Hepatocyte (in vitro differentiated cells): ENCODE measurements at regions not wholly inside any gene's neighbourhood (a gene's known extent, or its start where the extent isn't known, plus 50 kb on each side); places are given as distances from the start of the nearest gene placed in this dataset.

Source experiments
- DNase-seq: peaks from one replicate; pipeline ENCODE4 v3.0.0-alpha.2; 2016; ENCODE audit warnings: low spot score
- H2AFZ ChIP-seq: fragments of 200-600 bp; sonication (generic); 2 replicates; pipeline ENCODE4 v1.6.0; 2016; ENCODE audit warnings: antibody characterized with exemption, mild to moderate bottlenecking
- H3K27ac ChIP-seq: fragments of 200-600 bp; sonication (generic); 2 replicates; pipeline ENCODE4 v1.5.1; 2016; ENCODE audit warnings: mild to moderate bottlenecking
- H3K27me3 ChIP-seq: fragments of 200-600 bp; sonication (generic); 2 replicates; pipeline ENCODE4 v1.6.1; 2016
- H3K36me3 ChIP-seq: fragments of 200-600 bp; sonication (generic); replicated peaks from 2 replicates; pipeline ENCODE4 v1.5.1; 2016; ENCODE audit warnings: low read depth; ENCODE audit not compliant: insufficient read depth
- H3K4me1 ChIP-seq: fragments of 200-600 bp; sonication (generic); 2 replicates; pipeline ENCODE4 v1.5.1; 2016; ENCODE audit warnings: mild to moderate bottlenecking, moderate library complexity; ENCODE audit not compliant: insufficient read depth
- H3K4me2 ChIP-seq: fragments of 200-600 bp; sonication (generic); 2 replicates; pipeline ENCODE4 v1.6.0; 2016
- H3K4me3 ChIP-seq: fragments of 200-600 bp; sonication (generic); 2 replicates; pipeline ENCODE4 v1.5.1; 2016; ENCODE audit warnings: mild to moderate bottlenecking
- H3K79me2 ChIP-seq: fragments of 200-600 bp; sonication (generic); 2 replicates; pipeline ENCODE4 v1.6.0; 2017; ENCODE audit warnings: mild to moderate bottlenecking
- H3K9me2 ChIP-seq: fragments of 200-600 bp; sonication (generic); replicated peaks from 2 replicates; pipeline ENCODE4 v1.6.0; 2017; ENCODE audit warnings: mild to moderate bottlenecking; ENCODE audit not compliant: insufficient read depth
- H3K9me3 ChIP-seq: fragments of 200-600 bp; sonication (generic); 2 replicates; pipeline ENCODE4 v1.5.1; 2016; ENCODE audit warnings: low read depth, mild to moderate bottlenecking
- H4K20me1 ChIP-seq: fragments of 200-600 bp; sonication (generic); 2 replicates; pipeline ENCODE4 v1.6.0; 2016; ENCODE audit warnings: mild to moderate bottlenecking; ENCODE audit not compliant: insufficient read depth, poor library complexity, severe bottlenecking
- EZH2 ChIP-seq: fragments of 200-600 bp; sonication (generic); IDR thresholded peaks from 2 replicates; pipeline ENCODE4 v1.6.1; 2016; ENCODE audit warnings: antibody characterized with exemption, mild to moderate bottlenecking, borderline replicate concordance
- EZH2phosphoT487 ChIP-seq: fragments of 200-600 bp; sonication (generic); IDR thresholded peaks from one replicate; pipeline ENCODE4 v1.6.1; 2018; ENCODE audit warnings: antibody characterized with exemption, mild to moderate bottlenecking, low read depth, moderate library complexity; ENCODE audit not compliant: unreplicated experiment, severe bottlenecking
- WGBS: methylation state at CpG from one replicate; pipeline ENCODE4 v1.1.6; 2016; ENCODE audit warnings: low lambda C conversion rate; ENCODE audit errors: missing lambda C conversion rate; 5-methylcytosine and 5-hydroxymethylcytosine counted together
- TF ChIP-seq, protein P1 (sequence below): fragments of 200-600 bp; sonication (generic); IDR thresholded peaks from 2 replicates; pipeline ENCODE4 v1.5.1; 2016; ENCODE audit warnings: antibody characterized with exemption, mild to moderate bottlenecking; ENCODE audit not compliant: poor library complexity

DNA sequence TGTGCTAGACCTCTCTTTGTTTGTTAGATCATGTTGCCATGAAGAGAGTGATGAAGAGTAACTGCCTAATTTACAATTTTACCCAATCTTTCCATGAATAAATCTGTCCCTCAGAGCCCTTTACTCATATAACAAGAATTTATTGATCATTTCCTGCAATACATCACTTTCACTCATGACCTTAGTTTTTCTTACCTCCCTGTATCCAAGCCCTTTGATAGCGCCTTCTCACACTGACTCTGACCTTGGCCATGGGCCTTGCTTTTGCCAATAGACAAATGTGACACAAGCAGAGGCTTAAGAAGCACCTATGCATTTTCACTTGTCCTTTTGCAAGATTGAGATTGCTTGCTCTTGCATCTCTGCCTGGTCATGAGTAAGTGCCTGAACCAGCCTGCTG is 288.1 kb downstream of the NNT start:
- 100% methylated on average over 1 of the region's 1 CpG for WGBS
- Histone ChIP-seq H3K4me2 (no peak overlapping the region), H3K4me1 (peaks cover 10% of the 10 kb centered on the region), H3K79me2 (no peaks in the 10 kb centered on the region), H3K9me3 (no peaks in the 10 kb centered on the region), H3K4me3 (no peak overlapping the region), H3K9me2 (no peaks in the 10 kb centered on the region), H4K20me1 (no peaks in the 10 kb centered on the region), H3K36me3 (no peaks in the 10 kb centered on the region), H3K27ac (no peak overlapping the region), H3K27me3 (no peaks in the 10 kb centered on the region), H2AFZ (no peak overlapping the region)
- DNase-seq, result no peak
- TF ChIP-seq EZH2, result no peak
- TF ChIP-seq, protein P1, sequence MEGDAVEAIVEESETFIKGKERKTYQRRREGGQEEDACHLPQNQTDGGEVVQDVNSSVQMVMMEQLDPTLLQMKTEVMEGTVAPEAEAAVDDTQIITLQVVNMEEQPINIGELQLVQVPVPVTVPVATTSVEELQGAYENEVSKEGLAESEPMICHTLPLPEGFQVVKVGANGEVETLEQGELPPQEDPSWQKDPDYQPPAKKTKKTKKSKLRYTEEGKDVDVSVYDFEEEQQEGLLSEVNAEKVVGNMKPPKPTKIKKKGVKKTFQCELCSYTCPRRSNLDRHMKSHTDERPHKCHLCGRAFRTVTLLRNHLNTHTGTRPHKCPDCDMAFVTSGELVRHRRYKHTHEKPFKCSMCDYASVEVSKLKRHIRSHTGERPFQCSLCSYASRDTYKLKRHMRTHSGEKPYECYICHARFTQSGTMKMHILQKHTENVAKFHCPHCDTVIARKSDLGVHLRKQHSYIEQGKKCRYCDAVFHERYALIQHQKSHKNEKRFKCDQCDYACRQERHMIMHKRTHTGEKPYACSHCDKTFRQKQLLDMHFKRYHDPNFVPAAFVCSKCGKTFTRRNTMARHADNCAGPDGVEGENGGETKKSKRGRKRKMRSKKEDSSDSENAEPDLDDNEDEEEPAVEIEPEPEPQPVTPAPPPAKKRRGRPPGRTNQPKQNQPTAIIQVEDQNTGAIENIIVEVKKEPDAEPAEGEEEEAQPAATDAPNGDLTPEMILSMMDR, result no peak
- TF ChIP-seq EZH2phosphoT487, result no peak

DNA sequence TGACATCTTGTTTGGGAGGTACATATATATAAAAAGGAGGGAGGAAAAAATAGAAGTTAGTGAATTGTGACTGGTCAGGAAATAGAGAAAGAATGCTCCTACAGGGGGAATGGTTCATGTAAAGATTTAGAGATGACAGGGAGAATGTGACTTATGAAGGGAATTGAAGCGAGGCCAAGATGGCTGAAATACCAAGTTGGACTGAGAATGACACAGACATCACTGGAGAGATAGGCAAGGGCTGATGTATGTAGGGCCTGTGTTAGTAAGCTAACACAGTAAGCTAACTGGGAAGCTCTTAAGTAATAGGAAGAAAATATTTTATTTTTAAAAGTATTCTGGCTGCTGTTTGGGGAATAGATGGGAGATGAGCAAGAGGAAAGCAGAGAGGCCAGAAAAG is 286.3 kb downstream of the NNT start:
- Histone ChIP-seq H3K4me2 (no peak overlapping the region), H3K9me2 (no peaks in the 10 kb centered on the region), H3K27ac (peak overlapping the region; percentile 62), H3K79me2 (no peaks in the 10 kb centered on the region), H3K27me3 (no peaks in the 10 kb centered on the region), H2AFZ (no peak overlapping the region), H3K9me3 (no peaks in the 10 kb centered on the region), H3K4me1 (peaks cover 3% of the 10 kb centered on the region), H4K20me1 (no peaks in the 10 kb centered on the region), H3K36me3 (no peaks in the 10 kb centered on the region), H3K4me3 (no peak overlapping the region)
- DNase-seq, result peak; percentile 43
- WGBS, result 63% methylated on average over 1 of the region's 1 CpG
- TF ChIP-seq EZH2, result no peak
- TF ChIP-seq EZH2phosphoT487, result no peak
- TF ChIP-seq, protein P1, result no peak

DNA sequence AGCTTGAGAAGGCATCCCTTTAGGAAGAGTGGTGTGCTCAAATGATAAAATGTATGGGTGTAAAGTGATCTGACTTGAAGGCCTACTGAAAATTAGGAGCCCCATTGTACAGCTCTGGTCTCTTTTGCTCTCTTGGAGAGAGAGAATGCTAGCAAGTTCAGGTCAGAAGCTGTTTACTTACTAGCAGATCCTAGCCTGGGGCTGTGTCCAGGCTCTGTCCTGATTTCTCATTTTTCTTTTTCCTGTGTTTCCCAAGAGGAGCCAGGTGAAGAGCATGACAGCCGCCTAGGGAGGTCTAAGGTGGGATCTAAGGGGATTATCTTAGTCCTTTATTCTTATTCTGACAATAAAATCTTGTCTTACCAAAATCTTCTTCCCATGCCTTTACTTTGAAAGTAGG is 272.8 kb downstream of the NNT start:
- 91% methylated on average over 1 of the region's 1 CpG for WGBS
- Histone ChIP-seq H3K36me3 (no peaks in the 10 kb centered on the region), H2AFZ (no peak overlapping the region), H3K9me3 (no peaks in the 10 kb centered on the region), H4K20me1 (no peaks in the 10 kb centered on the region), H3K79me2 (no peaks in the 10 kb centered on the region), H3K4me2 (no peak overlapping the region), H3K9me2 (no peaks in the 10 kb centered on the region), H3K4me3 (no peak overlapping the region), H3K27ac (no peak overlapping the region), H3K27me3 (no peaks in the 10 kb centered on the region), H3K4me1 (peaks cover 6% of the 10 kb centered on the region)
- TF ChIP-seq EZH2phosphoT487 (no peak), EZH2 (no peak)
- TF ChIP-seq, protein P1, result no peak
- DNase-seq, result no peak

DNA sequence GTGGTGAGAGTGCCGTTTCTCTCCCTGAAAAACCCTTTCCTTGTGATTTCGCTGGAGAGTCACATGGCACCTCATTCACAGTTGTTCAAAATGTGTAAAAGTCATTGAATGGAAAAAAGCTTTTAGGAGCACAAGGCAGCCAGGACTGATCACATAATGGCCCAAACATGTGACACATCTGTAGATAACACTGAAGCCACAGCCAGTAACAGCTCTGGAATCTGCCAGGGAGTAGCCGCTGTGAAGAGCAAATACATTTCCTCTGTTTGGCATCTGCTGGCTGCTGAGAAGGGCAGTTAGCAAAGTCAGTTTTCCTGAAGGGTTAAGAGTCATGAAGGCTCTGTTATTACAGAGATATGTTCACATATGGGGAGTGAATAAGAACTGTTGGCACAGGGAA is 271.8 kb downstream of the NNT start:
- Histone ChIP-seq H3K9me2 (no peaks in the 10 kb centered on the region), H3K79me2 (no peaks in the 10 kb centered on the region), H3K4me3 (no peak overlapping the region), H3K36me3 (no peaks in the 10 kb centered on the region), H2AFZ (no peak overlapping the region), H3K27me3 (no peaks in the 10 kb centered on the region), H3K4me1 (peaks cover 6% of the 10 kb centered on the region), H3K9me3 (no peaks in the 10 kb centered on the region), H3K27ac (no peak overlapping the region), H3K4me2 (no peak overlapping the region), H4K20me1 (no peaks in the 10 kb centered on the region)
- DNase-seq, result peak; percentile 36
- no peak for TF ChIP-seq EZH2phosphoT487
- TF ChIP-seq, protein P1, result no peak
- TF ChIP-seq EZH2, result no peak
- 58% methylated on average over 3 of the region's 3 CpGs for WGBS
